ENCODE measurements at regions not wholly inside any gene's neighbourhood (a gene's known extent, or its start where the extent isn't known, plus 50 kb on each side); places are given as distances from the start of the nearest gene placed in this dataset.

DNA sequence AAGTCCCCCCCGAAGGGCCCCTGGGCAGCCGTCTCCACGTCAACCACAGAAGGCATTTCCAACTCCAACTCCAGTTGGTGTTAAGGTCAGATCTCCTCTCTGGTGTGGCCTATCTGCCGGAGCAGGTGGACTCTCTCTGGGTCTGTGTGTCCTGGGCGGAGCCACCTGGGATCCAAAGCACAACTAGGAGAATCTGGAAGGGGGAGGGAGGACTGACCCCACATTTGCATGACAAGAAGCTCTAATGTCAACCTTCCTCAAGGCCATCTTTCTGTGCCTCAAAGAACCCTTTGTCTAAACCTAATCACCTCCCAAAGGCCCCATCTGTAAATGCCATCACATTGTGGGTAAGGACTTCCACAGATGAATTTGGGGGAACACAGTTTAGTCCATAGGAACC is 381.5 kb downstream of the UQCRFS1 start:
- H3K4me3 ChIP-seq: no peak overlapping the region
- H3K9me3 ChIP-seq: no peaks in the 10 kb centered on the region
- no peaks in the 10 kb centered on the region for H3K4me1 ChIP-seq
- 76 to 80% methylated on average over 5 of the region's 5 CpGs for WGBS, 2 donors
- no peaks in the 10 kb centered on the region for H3K36me3 ChIP-seq
- DNase-seq: no peak
- intact Hi-C loops (cut with DNase I): no loop called here
- peaks cover 0 to 10% (median 0%) of the 10 kb centered on the region in 3 donors for H3K27me3 ChIP-seq
- H3K27ac ChIP-seq: no peak overlapping the region
- TF ChIP-seq POLR2A (IDR thresholded peaks at IDR 0.05) (no peak), CTCF (IDR thresholded peaks at IDR 0.05) (no peak), POLR2AphosphoS5 (IDR thresholded peaks at IDR 0.05) (no peak), EP300 (IDR thresholded peaks at IDR 0.05) (no peak)

- no peaks in the 10 kb centered on the region for H3K9me3 ChIP-seq
- H3K36me3 ChIP-seq: no peaks in the 10 kb centered on the region
- no peak for DNase-seq
- 74 to 77% methylated on average over 4 of the region's 4 CpGs for WGBS, 2 donors
- TF ChIP-seq POLR2A (IDR thresholded peaks at IDR 0.05) (no peak), CTCF (IDR thresholded peaks at IDR 0.05) (no peak), POLR2AphosphoS5 (IDR thresholded peaks at IDR 0.05) (no peak), EP300 (IDR thresholded peaks at IDR 0.05) (no peak)
- no peak overlapping the region for H3K27ac ChIP-seq
- peaks cover 0 to 7% (median 0%) of the 10 kb centered on the region in 3 donors for H3K27me3 ChIP-seq
- intact Hi-C loops (cut with DNase I): no loop called here
- H3K4me3 ChIP-seq: no peak overlapping the region
- no peaks in the 10 kb centered on the region for H3K4me1 ChIP-seq
Observed at GRCh38 chr19:28829762-28830161, 383.2 kb downstream of the UQCRFS1 start.

GRCh38 chr19:28829359-28829758 is 383.6 kb downstream of the UQCRFS1 start:
- no peaks in the 10 kb centered on the region for H3K4me1 ChIP-seq
- H3K9me3 ChIP-seq: no peaks in the 10 kb centered on the region
- H3K4me3 ChIP-seq: no peak overlapping the region
- intact Hi-C loops (cut with DNase I): no loop called here
- DNase-seq: no peak
- peaks cover 0 to 7% (median 0%) of the 10 kb centered on the region in 3 donors for H3K27me3 ChIP-seq
- no peaks in the 10 kb centered on the region for H3K36me3 ChIP-seq
- no peak overlapping the region for H3K27ac ChIP-seq
- TF ChIP-seq POLR2A (IDR thresholded peaks at IDR 0.05) (no peak), POLR2AphosphoS5 (IDR thresholded peaks at IDR 0.05) (no peak), CTCF (IDR thresholded peaks at IDR 0.05) (no peak), EP300 (IDR thresholded peaks at IDR 0.05) (no peak)
- 61 to 83% methylated on average over 1 of the region's 1 CpG for WGBS, 2 donors

- 67 to 75% methylated on average over 10 of the region's 10 CpGs for WGBS, 2 donors
- no peaks in the 10 kb centered on the region for H3K4me1 ChIP-seq
- H3K36me3 ChIP-seq: no peaks in the 10 kb centered on the region
- H3K27me3 ChIP-seq: peaks cover 0 to 6% (median 0%) of the 10 kb centered on the region in 3 donors
- no peak for TF ChIP-seq POLR2AphosphoS5 (IDR thresholded peaks at IDR 0.05)
- no peak for TF ChIP-seq POLR2A (IDR thresholded peaks at IDR 0.05)
- TF ChIP-seq EP300 (IDR thresholded peaks at IDR 0.05): no peak
- TF ChIP-seq CTCF (IDR thresholded peaks at IDR 0.05): no peak
- H3K4me3 ChIP-seq: no peak overlapping the region
- H3K9me3 ChIP-seq: no peaks in the 10 kb centered on the region
- DNase-seq: no peak
- no peak overlapping the region for H3K27ac ChIP-seq
- intact Hi-C loops (cut with DNase I): no loop called here
Observed at GRCh38 chr19:28828276-28828870, 384.6 kb downstream of the UQCRFS1 start.

DNA sequence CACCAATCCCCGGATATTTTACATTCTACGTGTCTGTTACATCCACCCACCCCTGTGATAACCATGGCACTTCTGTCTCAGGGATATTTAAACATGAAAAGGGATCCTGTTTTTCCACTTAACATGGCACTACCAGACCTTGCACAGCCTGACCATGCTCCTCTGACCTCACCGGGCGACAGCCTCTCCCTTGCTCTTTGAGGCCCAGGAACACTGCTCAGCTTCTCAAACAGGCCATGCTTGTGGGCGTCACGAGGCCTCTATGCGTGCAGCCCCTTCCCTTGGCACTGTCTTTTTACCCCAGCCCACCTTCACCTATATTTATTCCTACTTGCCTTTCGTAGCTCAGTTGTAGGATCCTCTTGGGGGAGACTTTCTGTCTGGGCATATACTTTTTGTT is 385.6 kb downstream of the UQCRFS1 start:
- H3K4me3 ChIP-seq: no peak overlapping the region
- WGBS, 2 donors: 78 to 90% methylated on average over 8 of the region's 8 CpGs
- H3K27me3 ChIP-seq: no peaks in the 10 kb centered on the region
- no peaks in the 10 kb centered on the region for H3K4me1 ChIP-seq
- no peaks in the 10 kb centered on the region for H3K36me3 ChIP-seq
- no peak for DNase-seq
- H3K9me3 ChIP-seq: no peaks in the 10 kb centered on the region
- no peak for TF ChIP-seq EP300 (IDR thresholded peaks at IDR 0.05)
- TF ChIP-seq CTCF (IDR thresholded peaks at IDR 0.05): no peak
- no peak for TF ChIP-seq POLR2A (IDR thresholded peaks at IDR 0.05)
- TF ChIP-seq POLR2AphosphoS5 (IDR thresholded peaks at IDR 0.05): no peak
- H3K27ac ChIP-seq: no peak overlapping the region
- intact Hi-C loops (cut with DNase I): no loop called here

Measured in sigmoid colon (tissue), 6 donors.